Endometrial microvascular endothelial cells (primary cell): ENCODE measurements at regions not wholly inside any gene's neighbourhood (a gene's known extent, or its start where the extent isn't known, plus 50 kb on each side); places are given as distances from the start of the nearest gene placed in this dataset.

Source experiments
- in situ Hi-C: cut with HindIII; loops from 2 replicates; pipeline ENCODE4 v1.10.0; 2017; ENCODE audit warnings: low sequenced_read_pairs, low pct_unique_long_range_greater_than_20kb; ENCODE audit errors: inconsistent ontology term

- in situ Hi-C loops, result no loop called here
These were observed 233.1 kb downstream of the GADD45G start for GRCh38 chr9:89837934-89838310.

GRCh38 chr9:89838621-89839020, 233.8 kb downstream of the GADD45G start:
- in situ Hi-C loops, result no loop called here

- in situ Hi-C loops, result no loop called here
These were observed 234.6 kb downstream of the GADD45G start for GRCh38 chr9:89839449-89839848.

- in situ Hi-C loops, result no loop called here
These were observed 235.1 kb downstream of the GADD45G start for GRCh38 chr9:89839952-89840351.

- in situ Hi-C loops, result no loop called here
These were observed 236.6 kb downstream of the GADD45G start for GRCh38 chr9:89841456-89841855.

- in situ Hi-C loops, result no loop called here
These were observed 237.5 kb downstream of the GADD45G start for GRCh38 chr9:89842267-89842768.

GRCh38 chr9:89843074-89843473, 238.3 kb downstream of the GADD45G start:
- in situ Hi-C loops, result no loop called here

GRCh38 chr9:89843591-89843990, 238.8 kb downstream of the GADD45G start:
- in situ Hi-C loops, result no loop called here

- in situ Hi-C loops, result no loop called here
These were observed 239.3 kb downstream of the GADD45G start for GRCh38 chr9:89844075-89844474.

GRCh38 chr9:89844535-89844934, 239.7 kb downstream of the GADD45G start:
- in situ Hi-C loops, result no loop called here

- in situ Hi-C loops, result no loop called here
These were observed 240.5 kb downstream of the GADD45G start for GRCh38 chr9:89845321-89845720.

- in situ Hi-C loops, result no loop called here
These were observed 241.1 kb downstream of the GADD45G start for GRCh38 chr9:89845862-89846261.

GRCh38 chr9:89848060-89849040, 243.5 kb downstream of the GADD45G start:
- in situ Hi-C loops, result no loop called here

- in situ Hi-C loops, result no loop called here
These were observed 244.3 kb downstream of the GADD45G start for GRCh38 chr9:89849096-89849495.

- in situ Hi-C loops, result no loop called here
These were observed 245.3 kb downstream of the GADD45G start for GRCh38 chr9:89850153-89850552.

GRCh38 chr9:89850631-89851325, 246.0 kb downstream of the GADD45G start:
- in situ Hi-C loops, result no loop called here

GRCh38 chr9:89853161-89853560, 248.3 kb downstream of the GADD45G start:
- in situ Hi-C loops, result no loop called here

- in situ Hi-C loops, result no loop called here
These were observed 249.1 kb downstream of the GADD45G start for GRCh38 chr9:89853931-89854330.

GRCh38 chr9:89854715-89855475, 250.1 kb downstream of the GADD45G start:
- in situ Hi-C loops, result no loop called here
